ENCODE measurements at regions not wholly inside any gene's neighbourhood (a gene's known extent, or its start where the extent isn't known, plus 50 kb on each side); places are given as distances from the start of the nearest gene placed in this dataset.
"Not testable (repeated sequence)": the region's sequence is repeated elsewhere in the genome, so short reads cannot be mapped to it uniquely, and the experiment has no call there.

GRCh38 chr5:122515210-122515609 is 203.2 kb downstream of the SNCAIP start:
- H3K36me3 Mint-ChIP-seq, H3K4me3 Mint-ChIP-seq, H3K27me3 Mint-ChIP-seq, H3K9me3 Mint-ChIP-seq, H3K27ac Mint-ChIP-seq, DNase-seq, CTCF ChIA-PET, H3K4me1 Mint-ChIP-seq: not testable (repeated sequence)

GRCh38 chr5:122515709-122516431 is 203.8 kb downstream of the SNCAIP start:
- Mint-ChIP-seq H3K9me3 (no peaks in the 10 kb centered on the region), H3K27ac (no peak overlapping the region), H3K36me3 (no peaks in the 10 kb centered on the region), H3K4me1 (no peaks in the 10 kb centered on the region), H3K27me3 (no peaks in the 10 kb centered on the region), H3K4me3 (no peak overlapping the region)
- no peak for DNase-seq
- CTCF ChIA-PET = interaction anchor here (0.6 kb wide), 1 partner anchor 33 kb away, joined by 3 read pairs; no protein-coding TSS in a partner anchor

- no peaks in the 10 kb centered on the region for H3K9me3 Mint-ChIP-seq
- H3K36me3 Mint-ChIP-seq = no peaks in the 10 kb centered on the region
- H3K27me3 Mint-ChIP-seq = no peaks in the 10 kb centered on the region
- no peak overlapping the region for H3K4me3 Mint-ChIP-seq
- no peak for DNase-seq
- CTCF ChIA-PET = interaction anchor here (0.6 kb wide), 1 partner anchor 32 kb away, joined by 3 read pairs; no protein-coding TSS in a partner anchor
- no peak overlapping the region for H3K27ac Mint-ChIP-seq
- no peaks in the 10 kb centered on the region for H3K4me1 Mint-ChIP-seq
These were observed 204.4 kb downstream of the SNCAIP start for GRCh38 chr5:122516432-122516743.

- H3K4me1 Mint-ChIP-seq = no peaks in the 10 kb centered on the region
- no peak overlapping the region for H3K4me3 Mint-ChIP-seq
- no peak overlapping the region for H3K27ac Mint-ChIP-seq
- CTCF ChIA-PET = no interaction called here
- H3K27me3 Mint-ChIP-seq = no peaks in the 10 kb centered on the region
- DNase-seq = no peak
- H3K36me3 Mint-ChIP-seq = no peaks in the 10 kb centered on the region
- no peaks in the 10 kb centered on the region for H3K9me3 Mint-ChIP-seq
These were observed 205.1 kb downstream of the SNCAIP start for GRCh38 chr5:122517091-122517490.

GRCh38 chr5:122523776-122524175 is 211.7 kb downstream of the SNCAIP start:
- Mint-ChIP-seq H3K4me3 (no peak overlapping the region), H3K9me3 (no peaks in the 10 kb centered on the region), H3K4me1 (no peaks in the 10 kb centered on the region), H3K27ac (no peak overlapping the region), H3K27me3 (no peaks in the 10 kb centered on the region), H3K36me3 (no peaks in the 10 kb centered on the region)
- CTCF ChIA-PET = no interaction called here
- DNase-seq = no peak

GRCh38 chr5:122527547-122527946 is 215.5 kb downstream of the SNCAIP start:
- DNase-seq = no peak
- H3K27ac Mint-ChIP-seq = no peak overlapping the region
- no peaks in the 10 kb centered on the region for H3K9me3 Mint-ChIP-seq
- no peaks in the 10 kb centered on the region for H3K4me1 Mint-ChIP-seq
- H3K36me3 Mint-ChIP-seq = no peaks in the 10 kb centered on the region
- H3K4me3 Mint-ChIP-seq = no peak overlapping the region
- CTCF ChIA-PET = no interaction called here
- no peaks in the 10 kb centered on the region for H3K27me3 Mint-ChIP-seq

DNA sequence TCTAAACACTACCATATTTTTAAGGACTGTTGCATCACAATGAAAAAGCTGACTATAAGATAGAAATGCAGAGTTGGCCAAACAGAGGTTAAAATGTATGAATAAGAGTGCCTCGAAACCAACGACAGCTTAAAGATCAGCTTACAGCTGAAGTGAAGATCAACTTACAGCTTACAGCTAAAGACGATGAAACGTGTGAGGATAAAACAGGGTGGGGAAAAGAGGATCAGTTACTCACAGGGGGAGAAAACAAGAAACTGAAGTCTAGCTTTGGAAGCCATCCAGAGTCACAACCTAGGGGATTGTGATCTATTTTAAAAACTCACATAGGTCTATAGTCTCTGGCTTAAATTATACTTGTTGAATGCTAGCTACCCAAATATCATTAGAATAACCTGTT is 220.0 kb downstream of the SNCAIP start:
- CTCF ChIA-PET = no interaction called here
- H3K27me3 Mint-ChIP-seq = no peaks in the 10 kb centered on the region
- H3K4me1 Mint-ChIP-seq = no peaks in the 10 kb centered on the region
- no peaks in the 10 kb centered on the region for H3K9me3 Mint-ChIP-seq
- H3K27ac Mint-ChIP-seq = no peak overlapping the region
- DNase-seq = no peak
- H3K4me3 Mint-ChIP-seq = no peak overlapping the region
- H3K36me3 Mint-ChIP-seq = no peaks in the 10 kb centered on the region

DNA sequence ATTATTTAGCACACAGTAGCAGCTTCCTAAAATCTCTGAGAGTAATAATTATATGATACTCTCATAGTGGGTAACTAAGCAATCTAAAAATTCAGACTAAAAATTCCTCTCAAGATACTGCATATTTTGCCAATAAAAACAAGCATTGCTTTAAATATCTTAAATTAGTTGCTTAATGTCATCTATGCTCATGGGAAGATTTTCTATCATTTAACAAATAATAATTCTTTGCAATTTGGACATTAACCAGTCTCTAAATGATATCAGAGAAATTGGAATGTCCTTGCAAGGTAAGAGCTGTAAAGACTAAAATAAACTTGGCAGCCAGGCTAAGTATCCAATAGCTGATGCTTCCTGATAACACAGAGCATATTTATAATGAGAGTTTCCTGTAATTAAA is 221.8 kb downstream of the SNCAIP start:
- no peak for DNase-seq
- Mint-ChIP-seq H3K36me3 (no peaks in the 10 kb centered on the region), H3K27ac (no peak overlapping the region), H3K4me3 (no peak overlapping the region), H3K4me1 (no peaks in the 10 kb centered on the region), H3K27me3 (no peaks in the 10 kb centered on the region), H3K9me3 (no peaks in the 10 kb centered on the region)
- CTCF ChIA-PET = no interaction called here

DNA sequence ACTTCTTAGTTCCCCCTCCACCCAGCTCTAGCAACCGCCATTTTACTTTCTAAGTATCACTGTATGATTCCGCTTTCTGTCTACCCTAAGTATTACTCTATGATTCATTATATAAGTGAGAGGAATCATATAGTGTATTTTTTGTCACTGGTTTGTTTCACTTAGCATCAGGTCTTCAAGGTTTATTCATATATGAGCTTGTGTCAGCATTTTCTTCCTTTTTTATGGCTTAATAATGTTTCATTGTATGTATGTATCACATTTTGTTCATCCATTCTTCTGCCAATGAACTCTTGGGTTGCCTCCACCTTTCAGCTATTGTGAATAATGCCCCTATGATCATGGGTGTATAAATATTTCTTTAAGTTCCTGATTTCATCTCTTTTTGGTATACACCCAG is 222.8 kb downstream of the SNCAIP start:
- H3K27ac Mint-ChIP-seq = no peak overlapping the region
- H3K9me3 Mint-ChIP-seq = no peaks in the 10 kb centered on the region
- CTCF ChIA-PET = no interaction called here
- no peaks in the 10 kb centered on the region for H3K36me3 Mint-ChIP-seq
- H3K27me3 Mint-ChIP-seq = no peaks in the 10 kb centered on the region
- DNase-seq = no peak
- H3K4me3 Mint-ChIP-seq = no peak overlapping the region
- H3K4me1 Mint-ChIP-seq = no peaks in the 10 kb centered on the region

DNA sequence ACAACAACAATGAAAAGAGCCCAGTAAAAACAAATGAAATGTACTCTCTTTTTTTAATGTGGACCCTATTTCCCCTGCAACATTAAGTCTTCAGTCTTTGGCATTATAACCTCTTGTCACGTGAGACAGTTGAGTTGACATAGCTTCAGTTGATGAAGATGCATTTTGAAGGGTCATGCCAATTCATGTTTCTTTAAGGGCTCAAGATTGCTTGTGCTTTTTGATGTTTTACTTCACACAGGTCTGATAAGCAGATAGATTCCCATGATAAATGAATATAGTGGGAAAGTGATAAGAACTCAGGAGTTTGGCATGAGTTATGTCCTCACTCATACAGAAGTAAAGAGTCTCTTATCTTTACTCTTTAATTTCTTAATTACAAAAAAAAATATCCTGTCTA is 229.4 kb downstream of the SNCAIP start:
- no peaks in the 10 kb centered on the region for H3K36me3 Mint-ChIP-seq
- H3K27ac Mint-ChIP-seq = no peak overlapping the region
- no peak overlapping the region for H3K4me3 Mint-ChIP-seq
- DNase-seq = no peak
- CTCF ChIA-PET = no interaction called here
- no peaks in the 10 kb centered on the region for H3K4me1 Mint-ChIP-seq
- H3K27me3 Mint-ChIP-seq = no peaks in the 10 kb centered on the region
- no peaks in the 10 kb centered on the region for H3K9me3 Mint-ChIP-seq

GRCh38 chr5:122545986-122546385 is 228.9 kb upstream of the SNX2 start:
- no peak overlapping the region for H3K27ac Mint-ChIP-seq
- H3K36me3 Mint-ChIP-seq = no peaks in the 10 kb centered on the region
- no peaks in the 10 kb centered on the region for H3K4me1 Mint-ChIP-seq
- no peak for DNase-seq
- no peaks in the 10 kb centered on the region for H3K27me3 Mint-ChIP-seq
- CTCF ChIA-PET = no interaction called here
- H3K4me3 Mint-ChIP-seq = no peak overlapping the region
- no peaks in the 10 kb centered on the region for H3K9me3 Mint-ChIP-seq

- DNase-seq = no peak
- Mint-ChIP-seq H3K9me3 (no peaks in the 10 kb centered on the region), H3K4me1 (no peaks in the 10 kb centered on the region), H3K4me3 (no peak overlapping the region), H3K27ac (no peak overlapping the region), H3K36me3 (no peaks in the 10 kb centered on the region), H3K27me3 (no peaks in the 10 kb centered on the region)
- CTCF ChIA-PET = no interaction called here
These were observed 227.7 kb upstream of the SNX2 start for GRCh38 chr5:122547219-122547618.

- Mint-ChIP-seq H3K4me3 (no peak overlapping the region), H3K9me3 (no peaks in the 10 kb centered on the region), H3K27me3 (no peaks in the 10 kb centered on the region), H3K4me1 (no peaks in the 10 kb centered on the region), H3K27ac (no peak overlapping the region), H3K36me3 (no peaks in the 10 kb centered on the region)
- no peak for DNase-seq
- CTCF ChIA-PET = no interaction called here
These were observed 227.2 kb upstream of the SNX2 start for GRCh38 chr5:122547669-122548068.

- Mint-ChIP-seq H3K36me3 (no peaks in the 10 kb centered on the region), H3K27me3 (peaks cover 4% of the 10 kb centered on the region), H3K4me1 (no peaks in the 10 kb centered on the region), H3K27ac (no peak overlapping the region), H3K9me3 (no peaks in the 10 kb centered on the region), H3K4me3 (no peak overlapping the region)
- CTCF ChIA-PET = no interaction called here
- DNase-seq = no peak
These were observed 215.2 kb upstream of the SNX2 start for GRCh38 chr5:122559676-122560075.

GRCh38 chr5:122561209-122561608 is 213.7 kb upstream of the SNX2 start:
- CTCF ChIA-PET = no interaction called here
- Mint-ChIP-seq H3K27ac (no peak overlapping the region), H3K9me3 (no peaks in the 10 kb centered on the region), H3K27me3 (peaks cover 4% of the 10 kb centered on the region), H3K4me3 (no peak overlapping the region), H3K36me3 (no peaks in the 10 kb centered on the region), H3K4me1 (no peaks in the 10 kb centered on the region)
- no peak for DNase-seq

DNA sequence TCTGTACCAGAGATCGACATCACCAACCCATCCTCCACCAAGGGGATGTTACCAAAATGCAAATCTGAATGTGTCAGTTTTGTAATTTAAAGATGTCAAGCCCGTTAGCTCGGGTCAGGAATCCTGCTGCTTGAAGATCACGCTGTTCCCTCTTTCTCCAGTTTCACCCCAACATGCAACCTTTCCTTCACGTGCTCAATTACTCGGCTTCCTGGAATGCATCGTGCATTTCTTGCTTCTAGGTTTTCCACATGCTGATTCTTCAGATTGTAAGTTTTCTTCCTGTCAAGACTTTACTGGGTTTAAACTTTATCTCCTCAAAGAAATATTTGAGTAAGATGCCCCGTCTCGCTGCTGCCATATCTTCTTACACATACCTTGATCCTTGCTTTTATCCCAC is 209.5 kb upstream of the SNX2 start:
- CTCF ChIA-PET = no interaction called here
- no peaks in the 10 kb centered on the region for H3K4me1 Mint-ChIP-seq
- peaks cover 4% of the 10 kb centered on the region for H3K27me3 Mint-ChIP-seq
- H3K9me3 Mint-ChIP-seq = no peaks in the 10 kb centered on the region
- no peak for DNase-seq
- H3K36me3 Mint-ChIP-seq = no peaks in the 10 kb centered on the region
- H3K27ac Mint-ChIP-seq = no peak overlapping the region
- no peak overlapping the region for H3K4me3 Mint-ChIP-seq
